ENCODE measurements at regions not wholly inside any gene's neighbourhood (a gene's known extent, or its start where the extent isn't known, plus 50 kb on each side); places are given as distances from the start of the nearest gene placed in this dataset.

- H3K4me1 ChIP-seq (replicated peaks in 1 of 2): no peaks in the 10 kb centered on the region
- H3K27me3 ChIP-seq: no peaks in the 10 kb centered on the region
- no peak for TF ChIP-seq CTCF (IDR thresholded peaks at IDR 0.05)
- TF ChIP-seq POLR2A (IDR thresholded peaks at IDR 0.05): no peak
- no peak overlapping the region for H3K27ac ChIP-seq
- WGBS, 4 donors: 70 to 86% (median 78%) methylated on average over 13 of the region's 13 CpGs
- no peak for DNase-seq
- no peaks in the 10 kb centered on the region for H3K9me3 ChIP-seq (replicated peaks in 1 of 3)
- H3K4me3 ChIP-seq: no peak overlapping the region
- H3K36me3 ChIP-seq (replicated peaks in 1 of 2): no peaks in the 10 kb centered on the region
- intact Hi-C loops (cut with DNase I): no loop called here
Observed at GRCh38 chr5:167608390-167609272, 682.8 kb upstream of the WWC1 start.

- WGBS, 4 donors: 59 to 68% (median 63%) methylated on average over 8 of the region's 8 CpGs
- TF ChIP-seq POLR2A (IDR thresholded peaks at IDR 0.05) (no peak), CTCF (IDR thresholded peaks at IDR 0.05) (no peak)
- Histone ChIP-seq H3K27ac (no peak overlapping the region), H3K9me3 (replicated peaks in 1 of 3) (no peaks in the 10 kb centered on the region), H3K4me3 (no peak overlapping the region), H3K36me3 (replicated peaks in 1 of 2) (no peaks in the 10 kb centered on the region), H3K4me1 (replicated peaks in 1 of 2) (no peaks in the 10 kb centered on the region), H3K27me3 (no peaks in the 10 kb centered on the region)
- no peak for DNase-seq
- intact Hi-C loops (cut with DNase I): no loop called here
Observed at GRCh38 chr5:167614294-167615021, 677.0 kb upstream of the WWC1 start.

- H3K36me3 ChIP-seq (replicated peaks in 1 of 2): no peaks in the 10 kb centered on the region
- 31 to 64% (median 38%) methylated on average over 2 of the region's 2 CpGs for WGBS, 4 donors
- intact Hi-C loops (cut with DNase I): no loop called here
- H3K27me3 ChIP-seq: no peaks in the 10 kb centered on the region
- TF ChIP-seq POLR2A (IDR thresholded peaks at IDR 0.05): no peak
- H3K4me1 ChIP-seq (replicated peaks in 1 of 2): no peaks in the 10 kb centered on the region
- H3K9me3 ChIP-seq (replicated peaks in 1 of 3): no peaks in the 10 kb centered on the region
- DNase-seq: no peak
- H3K27ac ChIP-seq: no peak overlapping the region
- H3K4me3 ChIP-seq: no peak overlapping the region
Observed at GRCh38 chr5:167616043-167616890, 675.2 kb upstream of the WWC1 start.

- Histone ChIP-seq H3K4me1 (replicated peaks in 1 of 2) (no peaks in the 10 kb centered on the region), H3K27me3 (no peaks in the 10 kb centered on the region), H3K36me3 (replicated peaks in 1 of 2) (no peaks in the 10 kb centered on the region), H3K27ac (no peak overlapping the region), H3K4me3 (no peak overlapping the region), H3K9me3 (replicated peaks in 1 of 3) (no peaks in the 10 kb centered on the region)
- TF ChIP-seq POLR2A (IDR thresholded peaks at IDR 0.05) (no peak), CTCF (IDR thresholded peaks at IDR 0.05) (no peak)
- intact Hi-C loops (cut with DNase I): no loop called here
- no peak for DNase-seq
- WGBS, 4 donors: 49 to 65% (median 56%) methylated on average over 3 of the region's 3 CpGs
Observed at GRCh38 chr5:167623354-167623753, 668.1 kb upstream of the WWC1 start.
